ENCODE measurements at regions not wholly inside any gene's neighbourhood (a gene's known extent, or its start where the extent isn't known, plus 50 kb on each side); places are given as distances from the start of the nearest gene placed in this dataset.

GRCh38 chr9:88313364-88314220 is 74.7 kb upstream of the SPIN1 start:
- TF ChIP-seq EZH2phosphoT487 (IDR thresholded peaks at IDR 0.05; ENCODE audit: borderline replicate concordance, low read length) (no peak), CTCF (IDR thresholded peaks at IDR 0.05; ENCODE audit: low read depth, low read length, poor library complexity, severe bottlenecking) (no peak)
- no peaks in the 10 kb centered on the region for H3K9me3 ChIP-seq (ENCODE audit: control insufficient read depth, insufficient read depth, low read length)
- H3K4me3 ChIP-seq (ENCODE audit: low read length), result no peak overlapping the region
- H3K4me2 ChIP-seq (ENCODE audit: low read length), result no peak overlapping the region
- H3K36me3 ChIP-seq (ENCODE audit: control insufficient read depth, low read length), result no peaks in the 10 kb centered on the region
- no peaks in the 10 kb centered on the region for H3K9me2 ChIP-seq (replicated peaks; ENCODE audit: control insufficient read depth, low read length)
- no peaks in the 10 kb centered on the region for H3K4me1 ChIP-seq (ENCODE audit: control insufficient read depth, low read length)
- no peaks in the 10 kb centered on the region for H3K79me2 ChIP-seq (ENCODE audit: control insufficient read depth, low read length)
- H3K27ac ChIP-seq (ENCODE audit: low read depth, low read length), result no peak overlapping the region
- H3F3A ChIP-seq (ENCODE audit: control insufficient read depth, insufficient read depth), result no peaks in the 10 kb centered on the region
- no peaks in the 10 kb centered on the region for H4K20me1 ChIP-seq (ENCODE audit: control insufficient read depth, insufficient read depth, low read depth, low read length)
- H3K27me3 ChIP-seq (ENCODE audit: control insufficient read depth, low read length), result no peaks in the 10 kb centered on the region

GRCh38 chr9:88312517-88313103 is 75.6 kb upstream of the SPIN1 start:
- Histone ChIP-seq H3K4me3 (ENCODE audit: low read length) (no peak overlapping the region), H3K4me1 (ENCODE audit: control insufficient read depth, low read length) (no peaks in the 10 kb centered on the region), H3K9me2 (replicated peaks; ENCODE audit: control insufficient read depth, low read length) (no peaks in the 10 kb centered on the region), H3F3A (ENCODE audit: control insufficient read depth, insufficient read depth) (no peaks in the 10 kb centered on the region), H3K36me3 (ENCODE audit: control insufficient read depth, low read length) (no peaks in the 10 kb centered on the region), H3K4me2 (ENCODE audit: low read length) (no peak overlapping the region), H4K20me1 (ENCODE audit: control insufficient read depth, insufficient read depth, low read depth, low read length) (no peaks in the 10 kb centered on the region), H3K79me2 (ENCODE audit: control insufficient read depth, low read length) (no peaks in the 10 kb centered on the region), H3K27ac (ENCODE audit: low read depth, low read length) (no peak overlapping the region), H3K9me3 (ENCODE audit: control insufficient read depth, insufficient read depth, low read length) (no peaks in the 10 kb centered on the region), H3K27me3 (ENCODE audit: control insufficient read depth, low read length) (no peaks in the 10 kb centered on the region)
- TF ChIP-seq CTCF (IDR thresholded peaks at IDR 0.05; ENCODE audit: low read depth, low read length, poor library complexity, severe bottlenecking), result no peak
- TF ChIP-seq EZH2phosphoT487 (IDR thresholded peaks at IDR 0.05; ENCODE audit: borderline replicate concordance, low read length), result no peak

GRCh38 chr9:88312045-88312444 is 76.2 kb upstream of the SPIN1 start:
- no peaks in the 10 kb centered on the region for H4K20me1 ChIP-seq (ENCODE audit: control insufficient read depth, insufficient read depth, low read depth, low read length)
- no peaks in the 10 kb centered on the region for H3K79me2 ChIP-seq (ENCODE audit: control insufficient read depth, low read length)
- no peaks in the 10 kb centered on the region for H3K4me1 ChIP-seq (ENCODE audit: control insufficient read depth, low read length)
- no peaks in the 10 kb centered on the region for H3F3A ChIP-seq (ENCODE audit: control insufficient read depth, insufficient read depth)
- H3K4me2 ChIP-seq (ENCODE audit: low read length), result no peak overlapping the region
- H3K27ac ChIP-seq (ENCODE audit: low read depth, low read length), result no peak overlapping the region
- no peak for TF ChIP-seq CTCF (IDR thresholded peaks at IDR 0.05; ENCODE audit: low read depth, low read length, poor library complexity, severe bottlenecking)
- no peak for TF ChIP-seq EZH2phosphoT487 (IDR thresholded peaks at IDR 0.05; ENCODE audit: borderline replicate concordance, low read length)
- no peaks in the 10 kb centered on the region for H3K9me2 ChIP-seq (replicated peaks; ENCODE audit: control insufficient read depth, low read length)
- H3K4me3 ChIP-seq (ENCODE audit: low read length), result no peak overlapping the region
- H3K27me3 ChIP-seq (ENCODE audit: control insufficient read depth, low read length), result no peaks in the 10 kb centered on the region
- H3K36me3 ChIP-seq (ENCODE audit: control insufficient read depth, low read length), result no peaks in the 10 kb centered on the region
- no peaks in the 10 kb centered on the region for H3K9me3 ChIP-seq (ENCODE audit: control insufficient read depth, insufficient read depth, low read length)

Data from DOHH2 (cell line).